ENCODE measurements at regions not wholly inside any gene's neighbourhood (a gene's known extent, or its start where the extent isn't known, plus 50 kb on each side); places are given as distances from the start of the nearest gene placed in this dataset.

DNA sequence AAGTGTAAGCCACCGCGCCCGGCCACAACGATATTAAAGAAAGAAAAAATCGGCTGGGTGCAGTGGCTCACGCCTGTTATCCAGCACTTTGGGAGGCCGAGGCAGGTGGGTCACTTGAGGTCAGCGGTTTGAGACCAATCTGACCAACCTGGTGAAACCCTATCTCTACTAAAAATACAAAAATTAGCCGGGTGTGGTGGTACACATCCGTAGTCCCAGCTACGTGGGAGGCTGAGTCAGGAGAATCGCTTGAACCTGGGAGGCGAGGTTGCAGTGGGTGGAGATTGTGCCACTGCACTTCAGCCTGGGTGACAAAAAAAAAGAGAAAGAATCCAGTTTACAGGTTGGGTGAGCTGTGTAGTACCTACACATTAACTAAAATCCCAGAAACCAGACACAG is 99.9 kb upstream of the CACNA1A start:
- no peak for DNase-seq (ENCODE audit: low spot score)

GRCh38 chr19:13604902-13605586 is 98.8 kb upstream of the CACNA1A start:
- DNase-seq (ENCODE audit: low spot score) = no peak

- no peak for DNase-seq (ENCODE audit: low spot score)
Observed at GRCh38 chr19:13600802-13601201, 94.5 kb upstream of the CACNA1A start.

DNA sequence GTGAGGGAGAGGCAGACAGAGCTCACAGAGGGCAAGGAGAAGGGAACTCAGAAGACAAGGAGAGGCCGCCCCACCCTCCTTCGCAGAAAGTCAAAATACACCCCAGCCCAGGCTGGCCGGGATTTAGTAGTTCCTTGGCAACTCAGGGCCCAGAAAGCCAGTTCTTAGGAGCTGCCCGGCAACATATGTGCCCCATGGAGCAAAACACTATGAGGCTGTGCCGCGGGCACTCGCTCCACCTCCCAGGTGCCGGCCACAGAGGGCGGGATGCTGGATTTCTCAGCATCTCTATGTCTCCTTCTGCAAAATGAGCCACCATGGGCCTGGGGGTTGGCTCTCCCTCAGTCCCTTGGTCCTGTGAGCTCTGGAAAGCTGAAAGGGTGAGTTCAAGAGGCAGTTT is 93.8 kb upstream of the CACNA1A start:
- DNase-seq (ENCODE audit: low spot score) = no peak

DNA sequence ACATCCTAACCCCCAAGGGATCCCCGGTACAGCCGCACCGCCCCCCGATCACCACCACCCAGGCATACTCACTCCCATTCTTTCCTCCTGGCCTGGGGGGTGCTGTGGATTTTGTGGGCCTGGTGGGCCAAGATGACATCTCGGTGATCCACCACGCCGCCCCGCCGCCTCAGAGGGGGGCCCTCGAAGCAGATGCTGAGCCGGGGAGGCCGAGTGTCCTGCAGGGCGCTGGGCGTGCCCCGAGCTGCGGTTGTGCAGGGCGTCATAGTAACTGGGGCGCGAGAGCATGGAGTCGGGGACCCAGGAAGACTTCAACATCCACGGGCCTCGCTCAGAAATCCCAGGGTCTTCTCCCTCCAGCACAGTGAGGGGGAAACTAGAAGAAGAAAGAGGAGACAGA is 93.4 kb upstream of the CACNA1A start:
- DNase-seq (ENCODE audit: low spot score) = no peak

- no peak for DNase-seq (ENCODE audit: low spot score)
Observed at GRCh38 chr19:13598098-13598497, 91.8 kb upstream of the CACNA1A start.

GRCh38 chr19:13597640-13598039 is 91.4 kb upstream of the CACNA1A start:
- peak; percentile 76 for DNase-seq (ENCODE audit: low spot score)

- peak; percentile 71 for DNase-seq (ENCODE audit: low spot score)
Observed at GRCh38 chr19:13588957-13589833, 82.9 kb upstream of the CACNA1A start.

GRCh38 chr19:13585512-13585911 is 79.2 kb upstream of the CACNA1A start:
- DNase-seq (ENCODE audit: low spot score) = no peak

DNA sequence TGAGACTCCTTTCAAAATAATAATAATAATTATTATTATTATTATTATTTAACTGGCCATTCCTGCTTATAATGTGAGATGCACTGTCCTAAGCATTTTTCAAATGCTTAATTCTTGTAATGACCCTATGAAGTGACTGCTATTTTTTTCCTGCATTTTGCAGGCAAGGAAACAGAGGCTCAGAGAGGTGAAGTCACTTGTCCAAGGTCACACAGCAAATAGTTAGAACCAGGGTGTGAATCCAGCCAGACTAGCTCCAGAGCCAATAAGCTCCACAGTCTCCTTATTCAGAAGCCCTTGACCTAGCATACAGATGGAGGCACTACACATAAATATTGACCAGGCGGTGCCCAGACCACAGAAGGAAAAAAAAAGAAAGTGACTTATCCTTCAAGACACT is 77.5 kb upstream of the CACNA1A start:
- no peak for DNase-seq (ENCODE audit: low spot score)

DNA sequence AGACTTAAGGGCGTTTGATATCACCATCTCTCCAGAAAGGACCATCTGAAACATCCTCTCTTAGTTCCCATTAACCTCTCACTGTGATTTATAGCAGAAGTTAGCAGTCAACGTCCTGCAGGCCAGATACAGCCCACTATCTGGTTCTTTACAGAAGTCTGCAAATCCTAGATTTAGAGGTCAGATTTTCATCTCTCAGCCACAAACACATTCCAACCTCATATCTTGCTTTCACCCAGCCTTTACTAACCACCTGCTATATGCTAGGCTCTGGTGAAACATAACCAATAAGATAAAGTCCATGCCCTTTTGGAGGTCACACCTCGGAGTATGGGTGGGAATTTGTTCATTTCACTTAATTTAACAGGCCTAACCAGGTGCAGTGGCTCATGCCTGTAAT is 76.8 kb upstream of the CACNA1A start:
- no peak for DNase-seq (ENCODE audit: low spot score)

DNA sequence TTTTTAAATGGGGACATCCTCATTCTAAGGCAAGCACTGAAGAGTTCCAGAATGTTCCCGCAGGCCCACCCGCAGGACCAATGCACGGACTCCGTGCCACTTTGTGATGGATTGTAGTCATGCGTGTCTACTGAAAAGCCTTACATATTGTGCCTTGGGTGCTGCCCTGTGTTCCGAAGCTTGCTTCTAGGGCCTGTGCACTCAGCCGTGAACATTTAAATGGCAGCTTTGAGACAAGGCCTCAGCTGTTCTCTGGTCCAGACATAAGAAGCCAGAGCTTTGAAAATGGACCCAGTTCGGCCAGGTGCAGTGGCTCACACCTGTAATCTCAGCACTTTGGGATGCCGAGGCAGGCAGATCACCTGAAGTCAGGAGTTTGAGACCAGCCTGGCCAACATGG is 75.3 kb upstream of the CACNA1A start:
- no peak for DNase-seq (ENCODE audit: low spot score)

DNA sequence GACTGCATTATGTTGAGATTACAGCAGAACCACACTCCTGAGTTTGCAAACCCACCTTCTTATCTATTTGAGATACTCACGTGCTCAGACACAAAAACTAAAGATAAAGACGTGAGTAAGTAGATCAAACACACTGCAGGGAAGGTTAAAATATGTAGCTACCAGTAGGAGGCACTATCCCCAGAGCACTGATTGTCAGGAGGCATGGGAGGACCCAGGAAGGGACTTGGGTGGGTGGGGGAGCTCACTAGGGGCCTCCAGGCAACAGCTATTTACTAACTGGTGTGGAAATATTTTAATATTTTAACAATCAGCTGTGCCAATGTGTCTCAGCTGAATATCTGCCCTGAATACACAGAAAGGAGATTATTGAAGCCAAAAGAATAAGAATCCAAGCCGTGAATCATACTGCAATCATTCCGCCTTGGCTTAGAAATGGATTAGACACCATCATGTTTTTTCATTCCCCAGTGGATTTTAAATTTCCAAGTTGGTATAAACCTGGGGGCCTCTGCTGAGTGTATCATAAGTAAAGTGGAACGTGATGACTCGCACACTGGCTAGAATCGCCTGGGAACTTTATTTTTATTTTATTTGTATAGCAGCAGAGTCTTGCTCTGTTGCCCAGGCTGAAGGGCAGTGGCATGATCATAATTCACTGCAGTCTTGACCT is 73.2 kb upstream of the CACNA1A start:
- no peak for DNase-seq (ENCODE audit: low spot score)

- DNase-seq (ENCODE audit: low spot score) = no peak
Observed at GRCh38 chr19:13576726-13577125, 70.4 kb upstream of the CACNA1A start.

DNA sequence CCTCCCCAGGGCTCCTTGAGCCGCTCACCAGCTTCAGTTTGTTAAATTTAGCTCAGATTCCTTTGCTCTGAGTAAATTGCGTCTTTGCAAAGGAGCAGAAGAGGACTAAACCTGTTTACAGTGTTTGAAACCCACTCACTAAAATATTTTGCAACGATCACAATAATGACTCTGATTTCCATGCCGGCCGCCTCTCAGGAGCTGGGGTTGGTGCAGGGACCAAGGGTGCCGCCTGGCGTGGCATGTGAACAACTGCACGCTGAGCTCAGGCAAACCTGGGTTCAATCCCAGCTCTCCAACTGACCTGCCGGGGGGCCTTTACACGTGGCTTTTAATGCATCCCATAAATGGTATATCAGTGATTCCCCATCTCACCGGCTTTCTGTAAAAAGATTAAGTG is 68.7 kb upstream of the CACNA1A start:
- peak; percentile 67 for DNase-seq (ENCODE audit: low spot score)

DNA sequence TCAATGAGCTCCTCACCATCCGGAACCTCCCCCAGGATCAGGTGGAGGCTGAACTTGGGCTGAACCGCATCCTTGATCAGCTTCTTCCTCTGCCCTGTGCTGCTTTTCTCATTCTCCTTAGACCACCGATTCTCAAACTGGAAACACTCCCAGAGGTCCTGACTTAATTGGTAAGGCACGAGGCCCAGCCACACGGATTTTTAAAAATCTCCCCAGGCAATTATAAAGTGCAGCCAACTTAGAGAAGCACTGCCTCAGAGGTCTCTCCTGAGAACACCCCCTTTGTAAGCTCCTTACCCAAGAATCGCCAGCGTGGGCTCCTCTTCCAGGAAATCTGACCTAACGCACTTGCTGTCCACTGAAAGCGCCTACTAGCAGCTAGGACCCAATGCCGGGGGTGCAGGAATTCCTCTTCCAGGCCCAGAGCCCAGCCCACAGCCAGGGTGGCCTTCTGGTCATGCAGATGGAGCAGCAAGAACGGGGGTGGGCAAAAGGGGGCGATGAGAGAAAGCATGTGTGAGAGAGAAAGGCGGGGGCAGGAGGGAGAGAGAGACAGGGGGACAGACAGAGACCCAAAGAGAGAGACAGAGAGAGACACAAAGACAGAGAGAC is 66.9 kb upstream of the CACNA1A start:
- DNase-seq (ENCODE audit: low spot score) = no peak

DNA sequence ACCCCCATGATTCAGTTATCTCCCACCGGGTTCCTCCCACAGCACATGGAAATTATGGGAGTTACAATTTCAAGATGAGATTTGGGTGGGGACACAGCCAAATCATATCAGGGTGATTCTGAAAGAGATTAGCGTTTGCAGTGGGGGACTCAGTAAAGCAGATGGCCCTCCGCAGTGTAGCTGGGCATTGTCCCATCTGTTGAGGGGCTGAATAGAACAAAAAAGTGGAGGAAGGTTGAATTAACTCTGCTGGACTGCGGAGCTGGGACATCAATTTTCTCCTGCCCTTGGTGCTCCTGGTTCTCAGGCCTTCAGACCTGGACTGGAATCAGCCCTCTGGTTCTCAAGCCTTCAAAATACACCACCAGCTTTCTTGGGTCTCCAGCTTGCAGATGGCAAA is 55.2 kb upstream of the CACNA1A start:
- peak; percentile 69 for DNase-seq (ENCODE audit: low spot score)

GRCh38 chr19:13557756-13558398 is 51.6 kb upstream of the CACNA1A start:
- peak; percentile 68 for DNase-seq (ENCODE audit: low spot score)

- DNase-seq (ENCODE audit: low spot score) = no peak
Observed at GRCh38 chr19:13556552-13556951, 50.3 kb upstream of the CACNA1A start.

Data from cerebellar cortex (tissue), 1 donor.